Naive B cell (primary cell): ENCODE measurements at regions not wholly inside any gene's neighbourhood (a gene's known extent, or its start where the extent isn't known, plus 50 kb on each side); places are given as distances from the start of the nearest gene placed in this dataset.
A peak's percentile ranks its signal among the peaks of the same experiment; 100 is the strongest.

ENCODE experiments used
- ATAC-seq, 2 donors: fragments of 150-1000 bp; cut with Tn5 transposase; 2 replicates each; pipeline ENCODE4 v1.10.0; 2021; ENCODE audit warnings: low read depth in 2 of 2, mild to moderate bottlenecking in 2 of 2, moderate library complexity in 2 of 2
- DNase-seq: peaks from one replicate; pipeline ENCODE4 v3.0.0; 2022
- H3K27ac Mint-ChIP-seq, 6 donors: one replicate each; pipeline ENCODE4 v1.8.0; 2020 to 2022; ENCODE audit warnings: mild to moderate bottlenecking in 6 of 6, mixed read lengths in 6 of 6, moderate library complexity in 5 of 6, inconsistent platforms in 2 of 6
- H3K27me3 Mint-ChIP-seq, 3 donors: one replicate each; pipeline ENCODE4 v1.8.0; 2021 to 2022; ENCODE audit warnings: mixed read lengths in 3 of 3, mild to moderate bottlenecking in 1 of 3
- H3K36me3 Mint-ChIP-seq, 2 donors: one replicate each; pipeline ENCODE4 v1.8.0; 2020 to 2022; ENCODE audit warnings: mixed read lengths in 2 of 2, inconsistent platforms in 1 of 2, mild to moderate bottlenecking in 1 of 2
- H3K4me1 Mint-ChIP-seq, 3 donors: one replicate each; pipeline ENCODE4 v1.8.0; 2020 to 2022; ENCODE audit warnings: mixed read lengths in 3 of 3, inconsistent platforms in 1 of 3, mild to moderate bottlenecking in 1 of 3, moderate library complexity in 1 of 3
- H3K4me3 Mint-ChIP-seq, 8 donors: one replicate each; pipeline ENCODE4 v1.8.0; 2020 to 2022; ENCODE audit warnings: mild to moderate bottlenecking in 8 of 8, mixed read lengths in 8 of 8, moderate library complexity in 8 of 8, inconsistent platforms in 2 of 8
- H3K9me3 Mint-ChIP-seq, 7 donors: one replicate each; pipeline ENCODE4 v1.8.0; 2020 to 2022; ENCODE audit warnings: mixed read lengths in 7 of 7, mild to moderate bottlenecking in 5 of 7, inconsistent platforms in 2 of 7, moderate library complexity in 1 of 7

- H3K27me3 Mint-ChIP-seq: no peaks in the 10 kb centered on the region
- H3K4me1 Mint-ChIP-seq: no peaks in the 10 kb centered on the region
- peaks cover 0 to 15% (median 4%) of the 10 kb centered on the region in 7 donors for H3K9me3 Mint-ChIP-seq
- ATAC-seq: no peak
- no peaks in the 10 kb centered on the region for H3K36me3 Mint-ChIP-seq
- DNase-seq: no peak
- H3K4me3 Mint-ChIP-seq: no peak overlapping the region
- no peak overlapping the region for H3K27ac Mint-ChIP-seq
Measured at GRCh38 chr5:179435181-179435580, 89.9 kb upstream of the ADAMTS2 start.

- no peak for DNase-seq
- H3K4me3 Mint-ChIP-seq: no peak overlapping the region
- H3K9me3 Mint-ChIP-seq: peaks cover 0 to 12% (median 4%) of the 10 kb centered on the region in 7 donors
- no peaks in the 10 kb centered on the region for H3K27me3 Mint-ChIP-seq
- no peak for ATAC-seq
- no peaks in the 10 kb centered on the region for H3K4me1 Mint-ChIP-seq
- no peaks in the 10 kb centered on the region for H3K36me3 Mint-ChIP-seq
- no peak overlapping the region for H3K27ac Mint-ChIP-seq
Measured at GRCh38 chr5:179432547-179432946, 87.3 kb upstream of the ADAMTS2 start.

DNA sequence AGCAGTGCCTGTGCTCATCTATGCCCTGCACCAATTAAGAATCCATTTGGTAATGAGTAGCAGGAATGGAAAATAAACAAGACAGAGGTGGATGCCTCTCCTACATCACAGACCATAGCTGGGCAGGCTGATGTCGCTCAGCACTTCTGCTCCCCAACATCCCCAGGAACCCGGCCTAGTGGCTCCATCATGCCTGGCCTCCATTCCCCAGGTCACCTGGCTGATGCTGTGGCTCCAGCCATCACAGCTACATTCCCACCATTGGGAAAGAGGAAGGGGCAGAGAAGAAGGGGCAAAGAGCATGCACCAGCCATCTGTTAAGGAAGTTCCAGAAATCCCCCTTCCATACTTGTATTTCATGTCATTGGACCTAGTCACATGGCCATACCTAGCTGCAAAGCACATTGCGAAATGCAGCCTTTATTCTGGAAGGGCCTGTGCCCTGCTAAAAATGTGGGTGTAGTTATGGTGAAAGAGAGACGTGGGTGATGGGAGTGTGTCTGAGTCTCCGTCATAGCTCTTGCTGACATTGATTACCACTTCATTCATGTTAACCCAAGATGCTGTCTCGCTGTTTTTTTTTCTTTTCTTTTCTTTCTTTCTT, 86.1 kb upstream of the ADAMTS2 start:
- DNase-seq (no peak), ATAC-seq (no peak)
- Mint-ChIP-seq H3K27me3 (no peaks in the 10 kb centered on the region), H3K4me1 (no peaks in the 10 kb centered on the region), H3K9me3 (peaks cover 0 to 12% (median 4%) of the 10 kb centered on the region in 7 donors), H3K4me3 (no peak overlapping the region), H3K36me3 (no peaks in the 10 kb centered on the region), H3K27ac (no peak overlapping the region)

GRCh38 chr5:179430193-179431175, 85.2 kb upstream of the ADAMTS2 start:
- Mint-ChIP-seq H3K36me3 (no peaks in the 10 kb centered on the region), H3K27me3 (no peaks in the 10 kb centered on the region), H3K9me3 (peaks cover 0 to 12% (median 4%) of the 10 kb centered on the region in 7 donors), H3K4me1 (no peaks in the 10 kb centered on the region), H3K4me3 (peak overlapping the region in 1 of 8 donors; percentile 9), H3K27ac (peak overlapping the region in 1 of 6 donors; percentile 32)
- DNase-seq: no peak
- ATAC-seq: no peak

DNA sequence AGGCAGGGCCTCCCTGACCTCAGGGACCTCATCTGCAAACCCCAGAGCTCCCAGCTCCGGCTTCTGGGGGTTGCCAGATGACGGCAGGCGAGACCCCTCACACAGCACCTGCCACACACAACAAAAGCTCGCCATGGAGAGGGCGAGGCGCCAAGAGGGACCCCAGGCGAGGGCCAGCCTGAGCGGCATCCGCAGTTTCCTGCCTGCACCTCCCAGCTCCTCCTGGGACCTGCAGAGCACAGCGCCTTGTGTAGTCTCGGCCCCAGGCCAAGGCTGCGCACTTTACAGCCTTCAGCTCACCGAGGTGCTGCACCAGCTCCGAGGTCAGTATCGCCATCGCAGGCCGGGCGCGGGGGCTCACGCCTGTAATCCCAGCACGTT, 82.4 kb upstream of the ADAMTS2 start:
- H3K9me3 Mint-ChIP-seq: peaks cover 0 to 8% (median under 1%) of the 10 kb centered on the region in 7 donors
- H3K4me1 Mint-ChIP-seq: no peaks in the 10 kb centered on the region
- no peak for ATAC-seq
- no peaks in the 10 kb centered on the region for H3K36me3 Mint-ChIP-seq
- H3K27me3 Mint-ChIP-seq: peaks cover 0 to 6% (median 5%) of the 10 kb centered on the region in 3 donors
- DNase-seq: no peak
- H3K4me3 Mint-ChIP-seq: no peak overlapping the region
- no peak overlapping the region for H3K27ac Mint-ChIP-seq

DNA sequence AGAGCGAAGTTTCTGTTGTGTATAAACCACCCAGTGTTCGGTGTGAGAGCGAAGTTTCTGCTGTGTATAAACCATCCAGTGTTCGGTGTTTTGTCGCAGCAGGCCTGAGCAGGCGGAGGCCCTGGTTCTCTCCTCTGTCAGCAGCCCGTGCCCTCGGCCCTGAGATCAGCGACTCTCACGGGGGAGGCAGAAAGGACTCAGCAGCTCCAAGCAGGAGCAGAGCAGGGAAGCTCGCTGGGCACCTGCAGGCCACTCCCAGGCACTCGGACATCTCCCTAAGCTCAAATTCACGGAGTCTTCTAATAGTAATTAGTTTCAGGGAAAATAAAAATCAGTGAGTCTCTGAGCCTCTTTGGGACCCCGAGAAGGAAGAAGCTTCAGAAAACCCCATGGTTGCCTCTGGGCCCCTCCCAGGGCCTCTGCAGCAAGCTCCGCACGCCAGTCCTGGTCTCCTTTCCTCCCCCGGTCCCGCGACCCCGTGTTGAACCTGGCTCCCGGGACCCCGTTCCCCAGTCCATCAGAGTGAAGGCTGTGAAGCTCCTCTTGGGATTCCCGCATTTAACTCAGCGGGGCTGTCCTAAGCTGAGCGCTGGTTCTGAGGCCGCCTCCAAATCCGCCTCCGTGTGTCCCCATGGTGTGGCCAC, 81.9 kb upstream of the ADAMTS2 start:
- H3K27me3 Mint-ChIP-seq: peaks cover 1 to 9% (median 5%) of the 10 kb centered on the region in 3 donors
- ATAC-seq (no peak), DNase-seq (no peak)
- no peak overlapping the region for H3K27ac Mint-ChIP-seq
- no peak overlapping the region for H3K4me3 Mint-ChIP-seq
- no peaks in the 10 kb centered on the region for H3K4me1 Mint-ChIP-seq
- peaks cover 0 to 5% (median 0%) of the 10 kb centered on the region in 7 donors for H3K9me3 Mint-ChIP-seq
- no peaks in the 10 kb centered on the region for H3K36me3 Mint-ChIP-seq

DNA sequence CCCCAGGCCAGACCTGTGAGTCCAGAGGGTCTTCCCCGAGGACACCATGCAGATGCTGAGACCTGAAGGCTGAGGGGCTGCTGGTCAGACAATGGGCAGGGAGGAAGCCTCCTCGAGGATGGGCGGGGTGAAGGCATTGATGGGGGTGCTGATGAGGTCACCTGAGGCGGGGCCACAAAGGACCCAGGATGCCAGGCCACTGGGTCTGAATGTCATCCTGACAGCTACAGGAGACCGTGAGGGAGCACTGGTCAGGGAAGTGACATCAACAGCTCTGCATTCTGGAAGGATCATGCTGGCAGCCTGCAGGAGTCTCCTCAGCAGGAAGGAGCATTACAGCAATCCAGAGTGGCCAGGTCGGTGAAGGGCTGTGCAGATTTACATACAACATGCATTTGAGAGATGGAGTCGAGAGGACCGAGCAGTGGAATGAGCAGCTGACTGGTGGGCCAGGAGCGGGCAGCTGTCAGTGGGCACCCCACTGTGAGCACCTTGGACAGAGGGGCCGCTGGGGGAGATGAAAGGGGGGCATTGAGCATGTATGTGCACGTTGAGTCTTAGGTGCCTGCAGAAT, 77.7 kb upstream of the ADAMTS2 start:
- no peaks in the 10 kb centered on the region for H3K4me1 Mint-ChIP-seq
- H3K36me3 Mint-ChIP-seq: no peaks in the 10 kb centered on the region
- DNase-seq (no peak), ATAC-seq (no peak)
- H3K4me3 Mint-ChIP-seq: no peak overlapping the region
- H3K9me3 Mint-ChIP-seq: peaks cover 0 to 2% (median 0%) of the 10 kb centered on the region in 7 donors
- H3K27me3 Mint-ChIP-seq: peaks cover 8 to 23% (median 14%) of the 10 kb centered on the region in 3 donors
- no peak overlapping the region for H3K27ac Mint-ChIP-seq

- Mint-ChIP-seq H3K4me1 (no peaks in the 10 kb centered on the region), H3K9me3 (peaks cover 0 to under 1% (median 0%) of the 10 kb centered on the region in 7 donors), H3K27ac (no peak overlapping the region), H3K4me3 (no peak overlapping the region), H3K27me3 (peaks cover 8 to 23% (median 14%) of the 10 kb centered on the region in 3 donors), H3K36me3 (no peaks in the 10 kb centered on the region)
- ATAC-seq (no peak), DNase-seq (no peak)
Measured at GRCh38 chr5:179422213-179422855, 77.1 kb upstream of the ADAMTS2 start.

DNA sequence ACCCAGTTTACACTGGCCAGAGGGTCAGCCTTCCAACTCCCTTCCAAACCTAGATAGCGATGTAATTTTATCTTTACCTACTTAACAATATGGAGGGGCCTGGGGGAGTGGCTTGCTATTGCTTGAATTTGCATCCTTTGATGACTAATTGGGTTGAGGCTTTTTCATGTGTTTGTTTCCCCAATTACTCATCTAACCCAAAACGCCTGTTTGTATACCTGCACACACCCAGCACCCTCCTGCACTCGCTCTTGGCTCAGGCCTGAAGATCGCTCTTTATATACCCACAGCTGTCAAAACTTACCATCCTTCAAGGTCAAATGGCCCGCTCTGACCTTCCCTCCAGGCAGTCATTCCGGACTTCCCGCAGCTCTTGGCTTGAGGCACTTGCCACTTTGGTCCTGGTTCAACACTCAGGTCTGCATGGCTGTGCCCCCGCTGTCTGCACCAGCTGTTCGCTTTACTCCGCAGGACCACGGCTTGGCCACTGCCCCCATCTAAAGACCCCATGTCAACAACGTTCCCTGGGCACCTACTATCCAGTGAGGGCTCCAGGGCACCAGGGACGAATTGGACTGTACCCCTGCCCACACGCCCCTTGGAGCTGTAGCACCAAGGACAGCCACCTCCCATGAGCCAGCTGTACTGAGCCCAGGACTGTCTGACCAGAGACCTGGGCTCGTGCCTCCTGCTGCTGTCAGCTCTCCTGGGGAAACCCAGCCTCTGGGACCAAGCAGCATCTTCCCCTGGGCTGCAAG, 76.1 kb upstream of the ADAMTS2 start:
- no peak overlapping the region for H3K4me3 Mint-ChIP-seq
- no peak overlapping the region for H3K27ac Mint-ChIP-seq
- no peaks in the 10 kb centered on the region for H3K9me3 Mint-ChIP-seq
- H3K27me3 Mint-ChIP-seq: peaks cover 12 to 25% (median 19%) of the 10 kb centered on the region in 3 donors
- no peaks in the 10 kb centered on the region for H3K36me3 Mint-ChIP-seq
- ATAC-seq (no peak), DNase-seq (no peak)
- H3K4me1 Mint-ChIP-seq: no peaks in the 10 kb centered on the region

GRCh38 chr5:179420476-179420875, 75.2 kb upstream of the ADAMTS2 start:
- H3K9me3 Mint-ChIP-seq: no peaks in the 10 kb centered on the region
- H3K27ac Mint-ChIP-seq: no peak overlapping the region
- ATAC-seq: no peak
- no peaks in the 10 kb centered on the region for H3K4me1 Mint-ChIP-seq
- no peak overlapping the region for H3K4me3 Mint-ChIP-seq
- H3K36me3 Mint-ChIP-seq: no peaks in the 10 kb centered on the region
- DNase-seq: no peak
- H3K27me3 Mint-ChIP-seq: peaks cover 16 to 31% (median 23%) of the 10 kb centered on the region in 3 donors

GRCh38 chr5:179418972-179419371, 73.7 kb upstream of the ADAMTS2 start:
- H3K4me1 Mint-ChIP-seq: no peaks in the 10 kb centered on the region
- ATAC-seq: no peak
- no peaks in the 10 kb centered on the region for H3K9me3 Mint-ChIP-seq
- no peak overlapping the region for H3K27ac Mint-ChIP-seq
- DNase-seq: no peak
- peaks cover 11 to 31% (median 23%) of the 10 kb centered on the region in 3 donors for H3K27me3 Mint-ChIP-seq
- no peaks in the 10 kb centered on the region for H3K36me3 Mint-ChIP-seq
- no peak overlapping the region for H3K4me3 Mint-ChIP-seq

GRCh38 chr5:179417696-179418095, 72.4 kb upstream of the ADAMTS2 start:
- H3K9me3 Mint-ChIP-seq: peaks cover 0 to 3% (median 0%) of the 10 kb centered on the region in 7 donors
- no peak for DNase-seq

More at GRCh38 chr5:179417696-179418095, 72.4 kb upstream of the ADAMTS2 start:
- Mint-ChIP-seq H3K27me3 (peaks cover 11 to 25% (median 23%) of the 10 kb centered on the region in 3 donors), H3K36me3 (no peaks in the 10 kb centered on the region), H3K4me3 (no peak overlapping the region), H3K4me1 (no peaks in the 10 kb centered on the region), H3K27ac (peak overlapping the region in 1 of 6 donors; percentile 49)
- ATAC-seq: no peak
